ENCODE measurements at regions not wholly inside any gene's neighbourhood (a gene's known extent, or its start where the extent isn't known, plus 50 kb on each side); places are given as distances from the start of the nearest gene placed in this dataset.
"Not testable (repeated sequence)": the region's sequence is repeated elsewhere in the genome, so short reads cannot be mapped to it uniquely, and the experiment has no call there.

GRCh38 chr6:27770724-27771123 is 141.5 kb downstream of the OR2B2 start:
- no peak for DNase-seq

DNA sequence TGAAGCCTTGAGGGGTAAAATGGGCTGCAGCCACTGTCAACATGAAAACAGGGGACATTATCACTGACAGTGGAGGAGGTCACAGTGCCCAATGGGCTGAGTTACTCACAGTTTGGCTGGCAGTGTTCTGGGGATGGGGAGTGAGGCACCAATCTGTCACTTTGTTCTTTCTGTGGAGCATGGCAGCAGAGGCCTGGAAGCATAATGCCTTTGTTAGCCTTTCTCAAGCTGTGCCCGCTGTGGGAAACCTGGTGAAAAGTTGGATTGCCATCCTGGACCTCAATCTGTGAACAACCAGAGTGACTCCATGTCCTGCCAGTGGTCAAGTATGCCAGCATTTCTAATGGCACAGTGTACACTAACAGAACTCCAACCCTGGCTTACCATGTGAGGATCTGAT is 143.6 kb downstream of the OR2B2 start:
- DNase-seq: no peak

GRCh38 chr6:27767851-27768250 is 144.3 kb downstream of the OR2B2 start:
- no peak for DNase-seq

- DNase-seq: no peak
Measured at GRCh38 chr6:27766405-27766804, 145.8 kb downstream of the OR2B2 start.

DNA sequence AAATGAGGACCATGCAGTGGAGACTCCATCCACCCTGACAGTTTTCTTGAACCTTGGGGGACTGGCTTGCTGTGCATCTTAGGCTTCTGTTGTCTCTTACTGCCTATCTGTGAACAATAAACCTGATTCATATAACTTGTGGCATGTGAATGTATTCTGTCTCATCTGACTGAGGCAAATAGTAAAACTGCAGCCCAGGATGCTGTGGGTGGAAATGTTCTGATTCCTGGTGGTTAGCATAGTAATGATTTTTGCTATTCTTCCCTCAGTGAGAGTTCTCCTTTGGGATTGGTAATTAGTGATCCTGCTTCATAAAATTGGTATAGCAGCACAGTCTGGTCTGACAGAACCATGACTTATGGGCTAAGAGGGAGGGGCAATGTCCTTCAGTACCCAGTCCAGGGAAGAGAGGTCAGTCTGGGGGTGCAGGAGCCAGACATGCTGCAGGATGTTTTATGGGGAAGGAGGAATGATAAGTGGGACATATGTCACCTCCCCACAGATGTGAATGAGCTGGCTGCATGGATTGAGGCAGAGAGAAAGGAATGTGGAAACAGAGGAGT is 147.1 kb downstream of the OR2B2 start:
- no peak for DNase-seq

DNA sequence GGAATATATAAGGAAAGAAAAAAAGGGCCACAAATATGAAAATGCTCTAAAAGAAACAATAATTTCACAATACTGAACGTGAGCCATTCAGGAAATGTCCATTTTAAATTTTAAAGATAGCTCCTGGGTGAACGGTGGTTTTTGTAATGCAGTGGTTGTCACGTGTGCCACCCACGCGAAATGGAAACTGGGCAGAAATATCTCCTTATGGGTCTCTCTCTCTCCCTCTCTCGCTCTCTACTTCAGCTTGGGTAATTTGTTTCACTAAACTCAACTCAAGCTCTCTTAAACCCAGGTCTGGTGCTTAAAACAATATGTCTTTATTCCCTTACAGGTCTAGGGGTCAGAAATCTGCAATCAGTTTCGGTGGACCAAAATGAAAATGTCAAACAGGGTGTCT is 150.8 kb downstream of the OR2B2 start:
- no peak for DNase-seq

DNA sequence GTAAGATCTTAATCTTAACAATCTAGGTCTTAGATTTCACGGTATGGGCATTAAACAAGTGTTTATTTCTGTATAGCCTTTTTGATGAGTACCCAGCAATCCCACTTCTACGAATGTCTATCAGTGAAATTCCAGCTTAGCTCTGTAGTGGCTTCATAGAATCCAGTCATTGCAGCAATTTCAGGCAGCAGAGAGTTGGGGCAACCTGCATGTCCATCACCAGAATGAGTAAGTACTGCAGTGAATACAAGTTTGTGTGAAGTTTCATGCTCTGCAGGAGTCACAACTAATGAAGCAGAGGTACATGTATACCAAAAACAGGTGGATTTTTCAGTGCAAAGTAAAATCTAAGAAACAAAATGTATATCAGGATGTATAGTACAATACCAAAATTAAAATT is 151.7 kb downstream of the OR2B2 start:
- no peak for DNase-seq

DNA sequence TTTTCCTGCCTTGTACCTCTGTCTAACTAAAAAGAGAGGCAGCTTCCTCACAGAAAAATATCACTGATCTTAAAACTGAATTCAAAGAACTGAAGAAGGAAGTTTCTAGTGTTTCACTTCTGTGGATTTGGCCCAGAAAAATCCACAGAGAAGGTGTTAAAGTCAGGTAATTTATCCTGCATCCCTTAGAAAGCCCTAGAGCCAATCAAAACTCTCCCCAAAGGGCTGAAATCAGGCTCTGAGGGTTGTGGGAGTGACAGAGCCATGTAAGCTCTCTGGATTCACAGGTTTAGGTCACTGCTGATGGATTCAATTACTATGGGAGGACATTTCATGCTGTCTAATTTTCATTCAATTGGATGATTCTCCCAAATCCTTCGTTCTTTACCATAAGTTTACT is 152.3 kb downstream of the OR2B2 start:
- DNase-seq: no peak

GRCh38 chr6:27758491-27758890 is 153.7 kb downstream of the OR2B2 start:
- no peak for DNase-seq

GRCh38 chr6:27757307-27757706 is 154.9 kb downstream of the OR2B2 start:
- DNase-seq: no peak

GRCh38 chr6:27755768-27756167 is 156.4 kb downstream of the OR2B2 start:
- DNase-seq: no peak

- DNase-seq: no peak
Measured at GRCh38 chr6:27754408-27754782, 157.8 kb downstream of the OR2B2 start.

GRCh38 chr6:27753668-27754407 is 158.4 kb downstream of the OR2B2 start:
- peak; percentile 60 for DNase-seq

DNA sequence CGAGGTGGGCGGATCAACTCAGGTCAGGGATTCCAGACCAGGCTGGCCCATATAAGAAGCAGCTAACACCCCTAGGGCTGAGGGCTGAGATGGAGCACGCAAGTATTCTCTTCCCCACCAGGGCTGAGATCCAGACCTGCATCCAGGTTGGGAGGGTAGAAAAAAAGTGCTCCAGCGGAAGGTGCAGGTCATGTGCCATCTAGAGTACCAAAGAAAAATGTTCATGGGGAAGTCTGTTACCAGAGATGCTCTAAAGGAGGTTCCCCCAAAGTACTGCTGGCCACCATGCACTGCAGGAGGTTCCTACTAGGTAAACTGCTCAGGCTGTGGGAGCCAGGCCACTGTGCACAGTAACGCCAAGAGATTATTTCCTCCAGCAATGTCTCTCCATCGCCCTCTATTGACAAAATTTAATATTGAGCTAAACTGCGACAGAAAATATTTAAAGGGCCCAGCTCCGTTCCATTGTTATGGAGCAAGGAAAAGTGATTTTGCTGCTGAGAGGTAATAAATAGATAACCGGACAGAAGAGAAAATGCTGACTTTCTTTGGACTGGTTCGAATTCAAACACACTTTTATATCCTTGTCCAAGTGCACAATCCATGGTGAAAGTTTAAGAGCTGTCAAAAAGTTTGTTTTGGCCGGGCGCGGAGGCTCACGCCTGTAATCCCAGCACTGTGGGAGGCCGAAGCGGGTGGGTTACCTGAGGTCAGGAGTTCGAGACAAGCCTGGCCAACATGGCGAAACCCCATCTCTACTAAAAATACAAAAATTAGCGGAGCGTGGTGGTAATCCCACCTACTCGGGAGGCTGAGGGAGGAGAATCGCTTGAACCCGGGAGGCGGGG is 159.9 kb downstream of the OR2B2 start:
- peak; percentile 83 for DNase-seq

DNA sequence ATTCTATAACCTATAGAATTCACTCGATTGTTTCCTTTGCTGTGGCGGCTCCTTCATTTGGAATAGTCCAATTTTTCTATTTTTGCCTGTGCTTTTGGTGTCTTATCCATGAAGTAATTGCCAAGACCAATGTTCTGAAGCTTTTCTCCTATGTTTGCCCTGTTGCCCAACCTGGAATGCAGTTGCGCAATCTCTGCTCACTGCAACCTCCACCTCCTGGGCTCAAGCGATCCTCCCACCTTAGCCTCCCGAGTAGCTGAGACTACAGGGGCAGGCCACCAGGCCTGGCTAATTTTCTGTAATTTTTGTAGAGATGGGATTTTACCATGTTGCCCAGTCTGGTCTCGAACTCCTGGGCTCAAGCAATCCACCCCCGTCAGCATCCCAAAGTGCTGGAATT is 163.5 kb downstream of the OR2B2 start:
- no peak for DNase-seq

DNA sequence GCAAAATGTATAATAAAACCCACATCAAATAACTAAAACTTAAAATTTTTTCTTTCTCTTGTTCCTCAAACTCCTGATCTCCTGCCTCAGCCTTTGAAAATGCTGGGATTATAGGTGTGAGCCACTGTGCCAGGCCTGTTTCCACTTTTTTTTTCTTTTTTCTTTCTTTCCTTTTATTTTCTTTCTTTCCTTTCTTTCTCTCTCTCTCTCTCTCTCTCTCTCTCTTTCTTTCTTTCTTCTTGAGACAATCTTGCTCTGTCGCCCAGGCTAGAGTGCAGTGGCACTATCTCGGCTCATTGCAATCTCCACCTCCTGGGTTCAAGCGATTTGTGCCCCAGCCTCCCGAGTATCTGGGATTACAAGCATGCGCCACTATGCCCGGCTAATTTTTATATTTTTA is 164.6 kb downstream of the OR2B2 start:
- no peak for DNase-seq

DNA sequence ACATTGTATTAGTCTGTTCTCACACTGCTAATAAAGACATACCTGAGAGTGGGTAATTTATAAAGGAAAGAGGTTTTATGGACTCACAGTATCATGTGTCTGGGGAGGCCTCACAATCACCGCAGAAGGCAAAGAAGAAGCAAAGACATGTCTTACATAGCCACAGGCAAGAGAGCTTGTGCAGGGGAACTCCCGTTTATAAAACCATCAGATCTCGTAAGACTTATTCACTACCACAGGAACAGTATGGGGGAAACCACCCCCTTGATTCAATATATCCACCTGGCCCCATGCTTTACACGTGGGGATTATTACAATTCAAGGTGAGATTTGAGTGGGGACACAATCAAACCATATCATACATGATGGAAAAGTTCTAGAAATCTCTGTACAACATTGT is 165.3 kb downstream of the OR2B2 start:
- DNase-seq: not testable (repeated sequence)

DNA sequence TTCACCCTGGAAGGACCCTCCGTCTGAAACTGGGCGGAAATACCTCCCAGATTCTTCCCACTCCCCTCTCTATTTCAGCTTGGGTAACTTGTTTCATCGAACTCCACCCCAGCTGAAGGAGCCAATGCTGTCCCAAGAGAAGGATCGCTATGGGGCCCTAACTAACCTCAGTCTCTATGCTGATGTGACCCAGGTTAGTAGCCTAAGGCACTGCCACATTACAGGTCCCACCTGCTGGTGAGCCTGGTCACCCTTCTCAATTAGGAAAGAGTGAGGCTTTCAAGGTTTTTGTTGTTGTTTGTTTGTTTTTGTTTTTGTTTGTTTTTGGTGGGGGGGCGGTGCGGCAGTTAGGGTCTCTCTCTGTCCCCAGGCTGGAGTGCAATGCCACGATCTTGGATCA is 168.4 kb downstream of the OR2B2 start:
- no peak for DNase-seq

- DNase-seq: no peak
Measured at GRCh38 chr6:27742833-27743573, 169.2 kb downstream of the OR2B2 start.

GRCh38 chr6:27739902-27740301 is 172.3 kb downstream of the OR2B2 start:
- DNase-seq: not testable (repeated sequence)

GRCh38 chr6:27736686-27737085 is 175.5 kb downstream of the OR2B2 start:
- DNase-seq: no peak

DNA sequence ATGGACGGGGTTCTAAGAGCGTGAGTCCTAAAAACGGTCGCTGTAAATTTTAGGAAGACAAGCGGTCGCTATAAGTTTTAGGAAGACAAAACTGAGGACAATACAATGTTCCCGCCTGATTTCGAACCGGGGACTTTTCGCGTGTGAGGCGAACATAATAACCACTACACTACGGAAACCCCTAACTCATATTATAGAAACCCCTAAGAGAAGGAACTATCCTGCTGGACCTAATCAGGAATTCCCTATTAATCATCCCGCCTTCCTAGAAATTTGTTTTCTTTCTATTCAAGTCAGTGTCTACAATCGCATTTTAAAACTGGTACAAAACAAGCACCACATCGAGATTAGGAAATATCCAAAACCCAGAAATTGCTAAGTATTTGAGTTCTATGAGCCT is 183.8 kb downstream of the OR2B2 start:
- no peak for DNase-seq

DNA sequence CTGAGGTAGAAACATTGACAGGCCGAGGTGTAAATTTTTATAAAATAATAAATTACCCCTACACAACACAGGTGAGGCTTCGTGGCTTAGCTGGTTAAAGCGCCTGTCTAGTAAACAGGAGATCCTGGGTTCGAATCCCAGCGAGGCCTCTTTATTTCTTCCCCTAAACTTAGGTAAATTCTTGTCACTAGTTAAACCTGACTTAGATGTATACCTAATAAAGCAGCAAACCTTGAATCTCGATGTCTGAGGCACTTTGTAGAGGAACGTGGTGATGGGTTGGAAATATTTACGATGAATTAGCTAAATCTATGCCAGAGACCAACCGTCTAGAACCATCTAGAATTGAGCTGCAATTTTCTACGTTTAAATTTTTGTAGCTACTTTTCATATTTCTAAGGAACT is 185.6 kb downstream of the OR2B2 start:
- DNase-seq: no peak
